GM12878 (cell line): ENCODE measurements at regions not wholly inside any gene's neighbourhood (a gene's known extent, or its start where the extent isn't known, plus 50 kb on each side); places are given as distances from the start of the nearest gene placed in this dataset.

Experiments
- ATAC-seq: fragments of 200-7000 bp; cut with Tn5 transposase; 3 replicates; pipeline ENCODE4 v1.9.1; 2020; ENCODE audit warnings: mild to moderate bottlenecking, moderate library complexity
- BruUV-seq: library from RNA; stranded (reverse); fragments of 400-500 nt; replicated peaks from 2 replicates; lab custom pipeline; 2021; lab: Mats Ljungman, UMichigan
- CTCF ChIA-PET: fragments of 300-600 bp; sonication (Branson Sonifier 250); formaldehyde crosslinking; extraction: SDS; loops from one replicate; lab custom pipeline; 2021; ENCODE audit warnings: inconsistent platforms; lab: Yijun Ruan, JAX
- POLR2A ChIA-PET: fragments of 350-600 bp; formaldehyde crosslinking; extraction: SDS; loops from one replicate; lab custom pipeline; 2021; ENCODE audit warnings: inconsistent platforms; lab: Charles Lee
- RAD21 ChIA-PET: fragments of 300-600 bp; sonication (Branson Sonifier 250); formaldehyde crosslinking; loops from one replicate; lab custom pipeline; 2023; ENCODE audit warnings: antibody characterized with exemption; ENCODE audit not compliant: unreplicated experiment; lab: Charles Lee
- SMC1A ChIA-PET: fragments of 300-600 bp; sonication (Branson Sonifier 250); formaldehyde crosslinking; loops from one replicate; lab custom pipeline; 2023; ENCODE audit not compliant: unreplicated experiment, uncharacterized antibody; lab: Charles Lee
- DNase-seq: peaks from one replicate; pipeline ENCODE4 v3.0.0-alpha.2; 2011; ENCODE audit warnings: low read depth, low spot score
- FAIRE-seq: peaks from 3 replicates; lab custom pipeline; 2011; peaks lifted over from hg19 to GRCh38; lab: Jason Lieb, UNC
- H2AFZ ChIP-seq: 2 replicates; pipeline ENCODE4 v1.6.0; 2011; ENCODE audit warnings: low read depth, low read length, control low read depth; ENCODE audit not compliant: control insufficient read depth
- H3K27ac ChIP-seq: 2 replicates; pipeline ENCODE4 v1.5.1; 2011; ENCODE audit warnings: control low read depth; ENCODE audit not compliant: control insufficient read depth, insufficient read depth
- H3K27me3 ChIP-seq, 2 experiments: replicated peaks in 1 of 2; 2 replicates each; pipeline versions ENCODE4 v1.6.0 to v1.6.1; 2011; ENCODE audit warnings: low read length in 1 of 2; ENCODE audit not compliant: control insufficient read depth in 2 of 2, insufficient read depth in 2 of 2
- H3K36me3 ChIP-seq, 2 experiments: 2 replicates each; pipeline ENCODE4 v1.5.1; 2011; ENCODE audit warnings: low read length in 1 of 2; ENCODE audit not compliant: control insufficient read depth in 2 of 2, insufficient read depth in 2 of 2
- H3K4me1 ChIP-seq: 2 replicates; pipeline ENCODE4 v1.6.1; 2011; ENCODE audit warnings: mild to moderate bottlenecking, low read length, moderate library complexity, mixed read lengths; ENCODE audit not compliant: control insufficient read depth, insufficient read depth
- H3K4me2 ChIP-seq: 2 replicates; pipeline ENCODE4 v1.6.0; 2011; ENCODE audit warnings: control low read depth; ENCODE audit not compliant: control insufficient read depth, insufficient read depth
- H3K4me3 ChIP-seq: fragments of 200-600 bp; sonication (generic); 2 replicates; pipeline ENCODE4 v1.5.1; 2016
- H3K79me2 ChIP-seq: 2 replicates; pipeline ENCODE4 v1.6.0; 2011; ENCODE audit warnings: low read length; ENCODE audit not compliant: control insufficient read depth, insufficient read depth
- H3K9ac ChIP-seq: 2 replicates; pipeline ENCODE4 v1.8.0; 2011; ENCODE audit warnings: low read length, control low read depth, mixed read lengths; ENCODE audit not compliant: control insufficient read depth, insufficient read depth
- H3K9me3 ChIP-seq: replicated peaks from 3 replicates; pipeline ENCODE4 v1.5.1; 2011; ENCODE audit warnings: mild to moderate bottlenecking, low read length; ENCODE audit not compliant: control insufficient read depth, insufficient read depth
- H4K20me1 ChIP-seq: 2 replicates; pipeline ENCODE4 v1.6.0; 2011; ENCODE audit not compliant: control insufficient read depth, insufficient read depth
- GABPA ChIP-seq: IDR thresholded peaks from 2 replicates; pipeline ENCODE4 v1.6.1; 2014; ENCODE audit warnings: antibody characterized with exemption, low read depth, mild to moderate bottlenecking, inconsistent platforms
- IRF5 ChIP-seq: fragments of 450-650 bp; IDR thresholded peaks from 2 replicates; pipeline ENCODE4 v1.6.1; 2017; ENCODE audit warnings: borderline replicate concordance
- KLF5 ChIP-seq: fragments of 450-650 bp; IDR thresholded peaks from 2 replicates; pipeline ENCODE4 v1.6.1; 2014; ENCODE audit warnings: mild to moderate bottlenecking; ENCODE audit not compliant: partially characterized antibody
- NR2C1 ChIP-seq: fragments of 450-650 bp; IDR thresholded peaks from 2 replicates; pipeline ENCODE4 v1.6.1; 2017; ENCODE audit warnings: antibody characterized with exemption, mild to moderate bottlenecking, moderate library complexity
- NRF1 ChIP-seq: conservative IDR thresholded peaks from 2 replicates; pipeline ENCODE4 v1.6.1; 2011; ENCODE audit warnings: mild to moderate bottlenecking, low read depth, low read length, improper control_type of control experiment
- RB1 ChIP-seq: fragments of 450-650 bp; formaldehyde crosslinking; IDR thresholded peaks from 2 replicates; pipeline ENCODE4 v1.6.1; 2017; ENCODE audit warnings: mild to moderate bottlenecking, borderline replicate concordance
- SMAD5 ChIP-seq: IDR thresholded peaks from 2 replicates; pipeline ENCODE4 v1.6.1; 2016; ENCODE audit warnings: antibody characterized with exemption, low read depth
- STAT1 ChIP-seq: fragments of 450-650 bp; conservative IDR thresholded peaks from 2 replicates; pipeline ENCODE4 v1.6.1; 2014; ENCODE audit warnings: antibody characterized with exemption, mild to moderate bottlenecking
- ZNF217 ChIP-seq: fragments of 450-650 bp; IDR thresholded peaks from 2 replicates; pipeline ENCODE4 v1.6.1; 2017; ENCODE audit warnings: antibody characterized with exemption, mild to moderate bottlenecking
- WGBS: methylation state at CpG from one replicate; pipeline ENCODE4 v1.1.6; 2016; ENCODE audit warnings: low lambda C conversion rate; ENCODE audit not compliant: insufficient replicate concordance, insufficient coverage; ENCODE audit errors: missing lambda C conversion rate; 5-methylcytosine and 5-hydroxymethylcytosine counted together
- in situ Hi-C: fragments of 300-500 bp; cut with MboI; formaldehyde crosslinking; loops from 9 replicates; pipeline ENCODE4 v1.14.3; 2018; ENCODE audit warnings: mixed read lengths
- intact Hi-C: fragments of 100-400 bp; cut with micrococcal nuclease; formaldehyde crosslinking; loops from one replicate; pipeline ENCODE4 v1.14.2; 2022; ENCODE audit not compliant: unreplicated experiment
- TF ChIP-seq, protein P1 (sequence below): fragments of 450-650 bp; IDR thresholded peaks from 2 replicates; pipeline ENCODE4 v1.6.1; 2017; ENCODE audit warnings: mild to moderate bottlenecking, moderate library complexity

DNA sequence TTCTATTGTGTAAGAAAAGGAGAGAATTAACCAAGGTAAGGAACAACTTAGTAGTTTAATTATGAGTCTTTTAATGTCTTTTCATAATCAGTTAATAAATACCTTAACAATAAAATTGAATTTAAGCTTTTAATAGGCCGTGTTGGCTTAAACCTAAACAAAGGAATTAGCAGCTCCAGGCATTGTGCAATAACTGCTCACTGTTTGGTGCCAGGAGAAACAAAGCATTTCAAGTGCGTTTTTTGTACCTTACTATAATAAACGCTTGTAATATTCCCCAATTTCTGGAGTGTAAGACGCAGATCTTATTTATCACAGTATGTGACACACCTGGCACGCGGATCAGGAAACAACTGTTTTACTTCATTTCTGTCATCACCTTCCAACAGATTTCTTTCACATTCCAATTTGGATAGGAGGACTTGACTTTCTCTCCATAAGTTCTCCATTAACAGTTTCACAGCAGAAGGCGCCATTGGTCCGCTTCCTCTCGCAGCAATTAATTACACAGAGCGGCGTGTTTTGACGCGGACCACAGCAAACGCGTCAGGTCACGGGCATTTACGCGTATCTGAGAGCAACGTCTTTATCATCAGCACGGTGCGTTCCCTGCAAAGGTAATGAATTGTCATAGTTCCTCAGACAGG, 335.8 kb upstream of the NT5E start:
- ChIA-PET CTCF (no interaction called here), RAD21 (no interaction called here), POLR2A (no interaction called here), SMC1A (no interaction called here)
- intact Hi-C loops: no loop called here
- no TSS peak for BruUV-seq
- H4K20me1 ChIP-seq: no peaks in the 10 kb centered on the region
- H2AFZ ChIP-seq: no peak overlapping the region
- H3K27me3 ChIP-seq: no peaks in the 10 kb centered on the region
- ATAC-seq (no peak), DNase-seq (no peak), FAIRE-seq (no peak)
- no peak overlapping the region for H3K4me2 ChIP-seq
- H3K4me1 ChIP-seq: no peaks in the 10 kb centered on the region
- no peak for TF ChIP-seq SMAD5
- no peaks in the 10 kb centered on the region for H3K9me3 ChIP-seq
- H3K79me2 ChIP-seq: no peaks in the 10 kb centered on the region
- no peak overlapping the region for H3K4me3 ChIP-seq
- no peaks in the 10 kb centered on the region for H3K36me3 ChIP-seq
- WGBS: 67% methylated on average over 21 of the region's 21 CpGs
- H3K9ac ChIP-seq: no peak overlapping the region
- in situ Hi-C loops: no loop called here
- no peak overlapping the region for H3K27ac ChIP-seq

DNA sequence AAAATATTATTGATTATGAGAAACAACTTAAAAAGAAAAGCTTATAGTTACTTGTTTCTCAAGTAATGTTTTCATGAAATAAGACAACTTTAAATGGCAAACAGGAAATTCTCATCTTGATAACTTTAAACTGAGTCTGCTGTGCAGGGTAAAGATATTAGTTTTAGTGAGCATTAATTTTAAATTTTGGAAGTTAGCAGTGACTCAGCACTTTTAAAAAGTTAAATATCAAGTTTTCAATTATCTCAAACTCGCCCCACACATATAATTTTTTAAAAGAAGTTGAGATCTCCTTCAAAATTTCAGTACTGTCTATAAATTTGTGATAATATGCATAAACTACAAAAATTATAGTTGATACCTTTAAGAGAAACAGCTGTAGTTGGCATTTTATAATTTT, 337.3 kb upstream of the NT5E start:
- BruUV-seq: no TSS peak
- DNase-seq: no peak
- Histone ChIP-seq H3K4me2 (no peak overlapping the region), H3K4me3 (no peak overlapping the region), H3K9ac (no peak overlapping the region), H3K79me2 (no peaks in the 10 kb centered on the region), H2AFZ (no peak overlapping the region), H3K4me1 (no peaks in the 10 kb centered on the region), H3K36me3 (no peaks in the 10 kb centered on the region), H3K27me3 (no peaks in the 10 kb centered on the region), H3K9me3 (no peaks in the 10 kb centered on the region), H4K20me1 (no peaks in the 10 kb centered on the region), H3K27ac (no peak overlapping the region)
- no peak for FAIRE-seq
- intact Hi-C loops (no loop called here), in situ Hi-C loops (no loop called here)
- 24% methylated on average over 1 of the region's 1 CpG for WGBS
- CTCF ChIA-PET: no interaction called here
- ATAC-seq: no peak
- POLR2A ChIA-PET: no interaction called here
- SMC1A ChIA-PET: interaction anchor here (0.7 kb wide), 1 partner anchor 1412 kb away, joined by 3 read pairs; no protein-coding TSS in a partner anchor
- RAD21 ChIA-PET: no interaction called here
- TF ChIP-seq, protein P1, sequence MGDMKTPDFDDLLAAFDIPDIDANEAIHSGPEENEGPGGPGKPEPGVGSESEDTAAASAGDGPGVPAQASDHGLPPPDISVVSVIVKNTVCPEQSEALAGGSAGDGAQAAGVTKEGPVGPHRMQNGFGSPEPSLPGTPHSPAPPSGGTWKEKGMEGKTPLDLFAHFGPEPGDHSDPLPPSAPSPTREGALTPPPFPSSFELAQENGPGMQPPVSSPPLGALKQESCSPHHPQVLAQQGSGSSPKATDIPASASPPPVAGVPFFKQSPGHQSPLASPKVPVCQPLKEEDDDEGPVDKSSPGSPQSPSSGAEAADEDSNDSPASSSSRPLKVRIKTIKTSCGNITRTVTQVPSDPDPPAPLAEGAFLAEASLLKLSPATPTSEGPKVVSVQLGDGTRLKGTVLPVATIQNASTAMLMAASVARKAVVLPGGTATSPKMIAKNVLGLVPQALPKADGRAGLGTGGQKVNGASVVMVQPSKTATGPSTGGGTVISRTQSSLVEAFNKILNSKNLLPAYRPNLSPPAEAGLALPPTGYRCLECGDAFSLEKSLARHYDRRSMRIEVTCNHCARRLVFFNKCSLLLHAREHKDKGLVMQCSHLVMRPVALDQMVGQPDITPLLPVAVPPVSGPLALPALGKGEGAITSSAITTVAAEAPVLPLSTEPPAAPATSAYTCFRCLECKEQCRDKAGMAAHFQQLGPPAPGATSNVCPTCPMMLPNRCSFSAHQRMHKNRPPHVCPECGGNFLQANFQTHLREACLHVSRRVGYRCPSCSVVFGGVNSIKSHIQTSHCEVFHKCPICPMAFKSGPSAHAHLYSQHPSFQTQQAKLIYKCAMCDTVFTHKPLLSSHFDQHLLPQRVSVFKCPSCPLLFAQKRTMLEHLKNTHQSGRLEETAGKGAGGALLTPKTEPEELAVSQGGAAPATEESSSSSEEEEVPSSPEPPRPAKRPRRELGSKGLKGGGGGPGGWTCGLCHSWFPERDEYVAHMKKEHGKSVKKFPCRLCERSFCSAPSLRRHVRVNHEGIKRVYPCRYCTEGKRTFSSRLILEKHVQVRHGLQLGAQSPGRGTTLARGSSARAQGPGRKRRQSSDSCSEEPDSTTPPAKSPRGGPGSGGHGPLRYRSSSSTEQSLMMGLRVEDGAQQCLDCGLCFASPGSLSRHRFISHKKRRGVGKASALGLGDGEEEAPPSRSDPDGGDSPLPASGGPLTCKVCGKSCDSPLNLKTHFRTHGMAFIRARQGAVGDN: no peak
- TF ChIP-seq STAT1: no peak
- TF ChIP-seq NR2C1: no peak
- no peak for TF ChIP-seq KLF5
- no peak for TF ChIP-seq GABPA
- no peak for TF ChIP-seq IRF5
- TF ChIP-seq NRF1: no peak
- no peak for TF ChIP-seq ZNF217
- TF ChIP-seq RB1: no peak
- TF ChIP-seq SMAD5: no peak
